Right lobe of liver (tissue), 6 donors: ENCODE measurements at regions not wholly inside any gene's neighbourhood (a gene's known extent, or its start where the extent isn't known, plus 50 kb on each side); places are given as distances from the start of the nearest gene placed in this dataset.

ENCODE experiments used
- ATAC-seq, 4 donors: fragments of 200-7000 bp; cut with Tn5 transposase; one replicate each; pipeline ENCODE4 v1.9.1; 2020; ENCODE audit warnings: mild to moderate bottlenecking in 4 of 4, moderate library complexity in 4 of 4
- DNase-seq, 3 donors: peaks; one replicate each; pipeline ENCODE4 v3.0.0-alpha.2; 2020
- H3K27ac ChIP-seq, 3 donors: fragments of 200-600 bp; one replicate each; pipeline ENCODE4 v1.8.0; 2022
- H3K27me3 ChIP-seq, 2 donors: fragments of 200-600 bp; one replicate each; pipeline ENCODE4 v1.8.0; 2022
- H3K36me3 ChIP-seq, 4 donors: fragments of 200-600 bp; sonication (generic) in 1 of 4; one replicate each; pipeline versions ENCODE4 v1.5.1 to v1.8.0; 2017 to 2022; ENCODE audit warnings: control low read depth in 1 of 4
- H3K4me1 ChIP-seq, 4 donors: fragments of 200-600 bp; sonication (generic) in 1 of 4; one replicate each; pipeline versions ENCODE4 v1.5.1 to v1.8.0; 2017 to 2022; ENCODE audit warnings: control low read depth in 1 of 4
- H3K4me3 ChIP-seq, 3 donors: fragments of 200-600 bp; one replicate each; pipeline ENCODE4 v1.8.0; 2022
- H3K9me3 ChIP-seq, 4 donors: fragments of 200-600 bp; sonication (generic) in 1 of 4; one replicate each; pipeline versions ENCODE4 v1.5.1 to v1.8.0; 2017 to 2022; ENCODE audit warnings: control low read depth in 1 of 4
- CTCF ChIP-seq, 4 donors: fragments of 200-600 bp in 3 of 4; fragments of 450-650 bp in 1 of 4; IDR thresholded peaks; one replicate each; pipeline versions ENCODE4 v1.5.1 to v1.8.0; 2016 to 2022; ENCODE audit warnings: antibody characterized with exemption in 4 of 4, mild to moderate bottlenecking in 2 of 4
- POLR2A ChIP-seq: fragments of 450-650 bp; IDR thresholded peaks from one replicate; pipeline ENCODE4 v1.6.1; 2017; ENCODE audit warnings: antibody characterized with exemption, mild to moderate bottlenecking
- WGBS: methylation state at CpG from one replicate; pipeline ENCODE4 v1.1.6; 2018; ENCODE audit warnings: low coverage, low lambda C conversion rate; ENCODE audit not compliant: insufficient coverage; ENCODE audit errors: missing lambda C conversion rate; 5-methylcytosine and 5-hydroxymethylcytosine counted together
- intact Hi-C, 2 donors: fragments of 100-400 bp; cut with DNase I; formaldehyde crosslinking; loops; one replicate each; pipeline versions ENCODE4 v1.11.2 to v1.14.1; 2022
- donor health status: DM: no; HTN: yes; CAD: no.
- donor health status: DM: no; HTN: no; CAD: no.
- donor health status: DM: no; HTN: no; CAD: no.
- donor health status: DM: no; HTN: yes; CAD: no.
- donor health status: DM: no; HTN: yes; CAD: no.

GRCh38 chr2:16010011-16010410 lies 69.7 kb downstream of the MYCN start:
- ATAC-seq: no peak
- WGBS: 57% methylated on average over 3 of the region's 3 CpGs
- TF ChIP-seq POLR2A (no peak), CTCF (IDR thresholded peaks at IDR 0.05) (no peak)

GRCh38 chr2:16009560-16009959 lies 69.2 kb downstream of the MYCN start:
- H3K9me3 ChIP-seq: no peaks in the 10 kb centered on the region
- TF ChIP-seq CTCF (IDR thresholded peaks at IDR 0.05) (no peak), POLR2A (no peak)
- H3K27me3 ChIP-seq: no peaks in the 10 kb centered on the region
- intact Hi-C loops: no loop called here
- no peak overlapping the region for H3K27ac ChIP-seq
- H3K4me1 ChIP-seq: no peaks in the 10 kb centered on the region
- DNase-seq (no peak), ATAC-seq (no peak)
- no peaks in the 10 kb centered on the region for H3K36me3 ChIP-seq
- no peak overlapping the region for H3K4me3 ChIP-seq

More at GRCh38 chr2:16010011-16010410, 69.7 kb downstream of the MYCN start:
- Histone ChIP-seq H3K27me3 (no peaks in the 10 kb centered on the region), H3K27ac (no peak overlapping the region), H3K9me3 (no peaks in the 10 kb centered on the region), H3K4me3 (no peak overlapping the region), H3K36me3 (no peaks in the 10 kb centered on the region), H3K4me1 (no peaks in the 10 kb centered on the region)
- intact Hi-C loops: no loop called here
- no peak for DNase-seq

DNA sequence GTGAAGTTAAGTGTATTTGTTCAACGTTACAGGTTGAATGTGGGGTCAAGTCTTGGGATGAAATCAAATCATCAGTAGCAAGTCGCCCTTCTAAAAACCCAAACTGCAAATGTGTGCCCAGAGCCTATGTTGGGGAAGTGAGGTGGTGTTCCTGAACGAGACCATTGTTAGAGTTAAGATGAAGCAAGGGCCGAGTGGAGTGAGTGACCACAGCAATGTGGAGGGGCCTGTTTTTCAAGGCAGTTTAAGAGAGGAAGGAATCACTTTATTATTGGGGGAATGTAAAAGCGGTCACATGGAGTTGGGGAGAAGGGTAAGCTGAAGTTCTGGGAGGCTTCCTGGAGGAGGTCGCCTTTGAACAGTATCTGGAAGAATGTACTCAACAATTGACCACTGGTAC lies 68.5 kb downstream of the MYCN start:
- TF ChIP-seq CTCF (IDR thresholded peaks at IDR 0.05): no peak
- no peak for TF ChIP-seq POLR2A
- WGBS: 83% methylated on average over 6 of the region's 6 CpGs
- Histone ChIP-seq H3K4me3 (no peak overlapping the region), H3K36me3 (no peaks in the 10 kb centered on the region), H3K27ac (no peak overlapping the region), H3K27me3 (no peaks in the 10 kb centered on the region), H3K9me3 (no peaks in the 10 kb centered on the region), H3K4me1 (no peaks in the 10 kb centered on the region)
- no peak for DNase-seq
- intact Hi-C loops: no loop called here
- no peak for ATAC-seq

- 61% methylated on average over 5 of the region's 8 CpGs for WGBS
- Histone ChIP-seq H3K4me3 (no peak overlapping the region), H3K36me3 (no peaks in the 10 kb centered on the region), H3K4me1 (no peaks in the 10 kb centered on the region), H3K9me3 (no peaks in the 10 kb centered on the region), H3K27ac (no peak overlapping the region), H3K27me3 (no peaks in the 10 kb centered on the region)
- no peak for ATAC-seq
- TF ChIP-seq POLR2A: no peak
- TF ChIP-seq CTCF (IDR thresholded peaks at IDR 0.05): no peak
- intact Hi-C loops: no loop called here
- no peak for DNase-seq
Measured at GRCh38 chr2:16008331-16008850, 68.0 kb downstream of the MYCN start.
